22Rv1 (cell line): ENCODE measurements at regions not wholly inside any gene's neighbourhood (a gene's known extent, or its start where the extent isn't known, plus 50 kb on each side); places are given as distances from the start of the nearest gene placed in this dataset.

Experiments
- CTCF ChIP-seq: fragments of 450-650 bp; IDR thresholded peaks from 2 replicates; pipeline ENCODE4 v1.5.1; 2017; ENCODE audit warnings: mild to moderate bottlenecking
- ZFX ChIP-seq: fragments of 450-650 bp; IDR thresholded peaks from 2 replicates; pipeline ENCODE4 v1.6.1; 2017; ENCODE audit warnings: antibody characterized with exemption, borderline replicate concordance

GRCh38 chr6:155970876-155971708 lies 515.5 kb upstream of the NOX3 start:
- TF ChIP-seq CTCF (no peak), ZFX (no peak)
